Keratinocyte (primary cell): ENCODE measurements at regions not wholly inside any gene's neighbourhood (a gene's known extent, or its start where the extent isn't known, plus 50 kb on each side); places are given as distances from the start of the nearest gene placed in this dataset.

Experiments used
- DNase-seq: peaks from one replicate; pipeline ENCODE4 v3.0.0-alpha.2; 2011; ENCODE audit warnings: low read depth, missing footprints, low spot score
- FAIRE-seq: peaks from 2 replicates; lab custom pipeline; 2011; peaks lifted over from hg19 to GRCh38; lab: Jason Lieb, UNC
- H2AFZ ChIP-seq: 2 replicates; pipeline ENCODE4 v1.6.0; 2012; ENCODE audit warnings: low read length, control low read depth, inconsistent platforms; ENCODE audit not compliant: control insufficient read depth
- H3K27ac ChIP-seq: 2 replicates; pipeline ENCODE4 v1.5.1; 2011; ENCODE audit warnings: low read length; ENCODE audit not compliant: control insufficient read depth, insufficient read depth
- H3K27me3 ChIP-seq: 3 replicates; pipeline ENCODE4 v1.6.0; 2011; ENCODE audit warnings: low read length; ENCODE audit not compliant: control insufficient read depth, insufficient read depth; ENCODE audit errors: extremely low read depth
- H3K36me3 ChIP-seq, 2 experiments: 2 replicates in 1 of 2; 3 replicates in 1 of 2; pipeline ENCODE4 v1.5.1; 2011; ENCODE audit warnings: low read length in 2 of 2, mild to moderate bottlenecking in 1 of 2; ENCODE audit not compliant: control insufficient read depth in 2 of 2, insufficient read depth in 2 of 2; ENCODE audit errors: extremely low read depth in 1 of 2
- H3K4me1 ChIP-seq: 3 replicates; pipeline ENCODE4 v1.5.1; 2011; ENCODE audit warnings: low read length; ENCODE audit not compliant: control insufficient read depth, insufficient read depth; ENCODE audit errors: extremely low read depth
- H3K4me2 ChIP-seq: 3 replicates; pipeline ENCODE4 v1.6.0; 2011; ENCODE audit warnings: low read depth, low read length; ENCODE audit not compliant: control insufficient read depth, insufficient read depth; ENCODE audit errors: extremely low read depth
- H3K4me3 ChIP-seq, 3 experiments: fragments of 200-600 bp in 1 of 3; sonication (generic) in 1 of 3; 2 replicates in 2 of 3; 3 replicates in 1 of 3; pipeline ENCODE4 v1.5.1; 2011 to 2016; ENCODE audit warnings: low read length in 3 of 3, mild to moderate bottlenecking in 3 of 3, control low read depth in 2 of 3, inconsistent platforms in 1 of 3, low read depth in 1 of 3, mixed read lengths in 1 of 3, mixed run types in 1 of 3, moderate library complexity in 1 of 3; ENCODE audit not compliant: control insufficient read depth in 2 of 3, insufficient read depth in 2 of 3; ENCODE audit errors: extremely low read depth in 1 of 3
- H3K79me2 ChIP-seq: 2 replicates; pipeline ENCODE4 v1.6.0; 2012; ENCODE audit warnings: low read length; ENCODE audit not compliant: control insufficient read depth, insufficient read depth
- H3K9ac ChIP-seq: 3 replicates; pipeline ENCODE4 v1.6.0; 2011; ENCODE audit warnings: low read length; ENCODE audit not compliant: control insufficient read depth, insufficient read depth; ENCODE audit errors: extremely low read depth
- H3K9me1 ChIP-seq: 3 replicates; pipeline ENCODE4 v1.6.0; 2011; ENCODE audit warnings: low read length; ENCODE audit not compliant: control insufficient read depth, insufficient read depth; ENCODE audit errors: extremely low read depth
- H3K9me3 ChIP-seq: 2 replicates; pipeline ENCODE4 v1.5.1; 2012; ENCODE audit warnings: low read depth, low read length; ENCODE audit not compliant: control insufficient read depth
- H4K20me1 ChIP-seq: 3 replicates; pipeline ENCODE4 v1.6.0; 2011; ENCODE audit warnings: low read length; ENCODE audit not compliant: control insufficient read depth, insufficient read depth; ENCODE audit errors: extremely low read depth
- CTCF ChIP-seq, 3 experiments: IDR thresholded peaks in 1 of 3; conservative IDR thresholded peaks in 1 of 3; optimal IDR thresholded peaks in 1 of 3; 2 replicates in 2 of 3; 3 replicates in 1 of 3; pipeline versions ENCODE3 to v1.5.1; 2011; ENCODE audit warnings: low read length in 3 of 3, mild to moderate bottlenecking in 3 of 3, moderate library complexity in 2 of 3, control low read depth in 1 of 3, inconsistent platforms in 1 of 3; ENCODE audit not compliant: insufficient read depth in 2 of 3; ENCODE audit errors: extremely low read depth in 1 of 3
- EZH2 ChIP-seq: IDR thresholded peaks from one replicate; pipeline ENCODE4 v1.6.1; 2012; ENCODE audit warnings: inconsistent platforms, mild to moderate bottlenecking, low read length, moderate library complexity
- dilution Hi-C: fragments of 300-500 bp; cut with MboI; formaldehyde crosslinking; loops from one replicate; pipeline ENCODE4 v1.7.0; 2020; ENCODE audit warnings: low sequenced_read_pairs; ENCODE audit not compliant: extremely low pct_ligation_motif_present

DNA sequence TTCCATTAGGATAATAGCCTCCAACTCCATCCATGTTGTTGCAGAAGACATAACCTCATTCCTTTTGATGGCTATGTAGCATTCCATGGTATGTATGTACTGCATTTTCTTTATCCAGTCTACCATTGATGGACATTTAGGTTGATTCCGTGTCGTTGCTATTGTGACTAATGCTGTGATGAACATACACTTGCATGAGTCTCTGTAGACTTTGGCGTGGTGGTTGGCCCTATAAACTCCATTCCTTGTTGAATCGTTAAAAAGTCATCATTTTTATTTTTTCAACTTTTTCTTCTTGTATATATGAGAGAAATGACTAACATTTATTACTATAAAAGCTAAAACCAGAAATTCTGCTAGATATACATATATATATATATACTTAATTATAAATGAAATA is 1491.9 kb upstream of the CDH6 start:
- H3K4me1 ChIP-seq, result no peaks in the 10 kb centered on the region
- dilution Hi-C loops, result no loop called here
- H3K36me3 ChIP-seq, result no peaks in the 10 kb centered on the region
- no peaks in the 10 kb centered on the region for H3K79me2 ChIP-seq
- H3K9me3 ChIP-seq, result no peaks in the 10 kb centered on the region
- H3K4me3 ChIP-seq, result no peak overlapping the region
- H3K4me2 ChIP-seq, result no peak overlapping the region
- H3K9ac ChIP-seq, result no peak overlapping the region
- DNase-seq, result no peak
- no peaks in the 10 kb centered on the region for H3K9me1 ChIP-seq
- H4K20me1 ChIP-seq, result no peaks in the 10 kb centered on the region
- TF ChIP-seq EZH2 (no peak), CTCF (optimal IDR thresholded peaks at IDR 0.05 in 1 of 3, IDR thresholded peaks at IDR 0.05 in 1 of 3, conservative IDR thresholded peaks at IDR 0.05 in 1 of 3; ENCODE audit: extremely low read depth in 1 of 3, insufficient read depth in 2 of 3, low read length in 3 of 3) (no peak)
- H3K27me3 ChIP-seq, result no peaks in the 10 kb centered on the region
- no peak overlapping the region for H2AFZ ChIP-seq
- FAIRE-seq, result no peak
- no peak overlapping the region for H3K27ac ChIP-seq

- no peak for DNase-seq
- Histone ChIP-seq H3K4me3 (no peak overlapping the region), H3K9ac (no peak overlapping the region), H4K20me1 (no peaks in the 10 kb centered on the region), H3K27ac (no peak overlapping the region), H3K36me3 (no peaks in the 10 kb centered on the region), H3K27me3 (no peaks in the 10 kb centered on the region), H3K9me3 (no peaks in the 10 kb centered on the region), H3K4me2 (no peak overlapping the region), H3K9me1 (no peaks in the 10 kb centered on the region), H3K79me2 (no peaks in the 10 kb centered on the region), H2AFZ (no peak overlapping the region), H3K4me1 (no peaks in the 10 kb centered on the region)
- dilution Hi-C loops, result no loop called here
- FAIRE-seq, result no peak
- TF ChIP-seq CTCF (optimal IDR thresholded peaks at IDR 0.05 in 1 of 3, IDR thresholded peaks at IDR 0.05 in 1 of 3, conservative IDR thresholded peaks at IDR 0.05 in 1 of 3; ENCODE audit: extremely low read depth in 1 of 3, insufficient read depth in 2 of 3, low read length in 3 of 3), result no peak
- no peak for TF ChIP-seq EZH2
These were observed 1495.6 kb upstream of the CDH6 start for GRCh38 chr5:29697785-29698414.
